ENCODE measurements at regions not wholly inside any gene's neighbourhood (a gene's known extent, or its start where the extent isn't known, plus 50 kb on each side); places are given as distances from the start of the nearest gene placed in this dataset.

- DNase-seq (no peak), ATAC-seq (replicated peaks) (no peak)
- H3K36me3 Mint-ChIP-seq = no peaks in the 10 kb centered on the region
- H3K4me1 Mint-ChIP-seq = no peaks in the 10 kb centered on the region
- H3K27ac Mint-ChIP-seq = no peak overlapping the region
- peaks cover 3% of the 10 kb centered on the region in 2 donors for H3K9me3 Mint-ChIP-seq
- no peak overlapping the region for H3K4me3 Mint-ChIP-seq
- peaks cover 11 to 16% of the 10 kb centered on the region in 2 donors for H3K27me3 Mint-ChIP-seq
Measured at GRCh38 chr5:163377982-163378381, 59.4 kb upstream of the CCNG1 start.

GRCh38 chr5:163379298-163380155 lies 57.9 kb upstream of the CCNG1 start:
- peaks cover 11 to 16% of the 10 kb centered on the region in 2 donors for H3K27me3 Mint-ChIP-seq
- no peaks in the 10 kb centered on the region for H3K36me3 Mint-ChIP-seq
- no peak for DNase-seq
- no peak for ATAC-seq (replicated peaks)
- H3K9me3 Mint-ChIP-seq = peaks cover 3% of the 10 kb centered on the region in 2 donors
- no peak overlapping the region for H3K4me3 Mint-ChIP-seq
- no peaks in the 10 kb centered on the region for H3K4me1 Mint-ChIP-seq
- H3K27ac Mint-ChIP-seq = no peak overlapping the region

- Mint-ChIP-seq H3K27me3 (peaks cover 11 to 14% of the 10 kb centered on the region in 2 donors), H3K9me3 (no peaks in the 10 kb centered on the region), H3K36me3 (no peaks in the 10 kb centered on the region), H3K4me3 (no peak overlapping the region), H3K27ac (no peak overlapping the region), H3K4me1 (no peaks in the 10 kb centered on the region)
- ATAC-seq (replicated peaks) = no peak
- no peak for DNase-seq
Measured at GRCh38 chr5:163381832-163382231, 55.6 kb upstream of the CCNG1 start.

GRCh38 chr5:163383754-163384153 lies 53.6 kb upstream of the CCNG1 start:
- no peak overlapping the region for H3K27ac Mint-ChIP-seq
- no peaks in the 10 kb centered on the region for H3K4me1 Mint-ChIP-seq
- H3K36me3 Mint-ChIP-seq = no peaks in the 10 kb centered on the region
- no peak overlapping the region for H3K4me3 Mint-ChIP-seq
- no peak for ATAC-seq (replicated peaks)
- H3K9me3 Mint-ChIP-seq = peaks cover 7 to 9% of the 10 kb centered on the region in 2 donors
- peaks cover 7 to 16% of the 10 kb centered on the region in 2 donors for H3K27me3 Mint-ChIP-seq
- no peak for DNase-seq

- Mint-ChIP-seq H3K9me3 (peaks cover 9 to 11% of the 10 kb centered on the region in 2 donors), H3K36me3 (no peaks in the 10 kb centered on the region), H3K4me1 (no peaks in the 10 kb centered on the region), H3K4me3 (no peak overlapping the region), H3K27ac (no peak overlapping the region), H3K27me3 (peaks cover 7 to 12% of the 10 kb centered on the region in 2 donors)
- DNase-seq (no peak), ATAC-seq (replicated peaks) (no peak)
Measured at GRCh38 chr5:163384669-163385068, 52.7 kb upstream of the CCNG1 start.

- no peak for DNase-seq
- Mint-ChIP-seq H3K27me3 (peaks cover 8 to 9% of the 10 kb centered on the region in 2 donors), H3K4me1 (no peaks in the 10 kb centered on the region), H3K4me3 (no peak overlapping the region), H3K9me3 (peaks cover 9 to 14% of the 10 kb centered on the region in 2 donors), H3K36me3 (no peaks in the 10 kb centered on the region), H3K27ac (no peak overlapping the region)
- no peak for ATAC-seq (replicated peaks)
Measured at GRCh38 chr5:163385271-163385670, 52.1 kb upstream of the CCNG1 start.

- DNase-seq (no peak), ATAC-seq (replicated peaks) (no peak)
- no peak overlapping the region for H3K4me3 Mint-ChIP-seq
- H3K4me1 Mint-ChIP-seq = no peaks in the 10 kb centered on the region
- no peaks in the 10 kb centered on the region for H3K36me3 Mint-ChIP-seq
- H3K27ac Mint-ChIP-seq = no peak overlapping the region
- peaks cover 12% of the 10 kb centered on the region in 2 donors for H3K27me3 Mint-ChIP-seq
- peaks cover 9 to 17% of the 10 kb centered on the region in 2 donors for H3K9me3 Mint-ChIP-seq
Measured at GRCh38 chr5:163385824-163386223, 51.6 kb upstream of the CCNG1 start.

DNA sequence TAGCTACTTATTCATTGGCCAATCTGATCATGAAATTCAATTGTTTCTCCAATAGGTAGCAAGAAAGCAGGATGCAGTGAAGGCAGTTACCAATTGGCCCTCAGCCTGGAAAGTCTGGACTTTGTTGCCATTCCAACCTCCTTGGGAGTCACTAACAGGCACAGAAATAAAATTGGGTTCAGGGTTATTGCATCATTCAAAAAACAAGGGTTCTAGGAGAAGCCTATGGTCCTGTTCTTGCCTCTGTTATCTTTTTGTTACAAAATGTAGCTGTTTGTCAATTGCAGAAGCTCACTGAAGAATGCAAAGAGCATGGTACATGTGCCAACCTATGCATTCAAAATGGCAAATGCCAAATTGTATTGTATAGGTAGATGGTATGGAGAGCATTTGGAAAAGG lies 51.0 kb upstream of the CCNG1 start:
- DNase-seq (no peak), ATAC-seq (replicated peaks) (no peak)
- no peak overlapping the region for H3K27ac Mint-ChIP-seq
- no peaks in the 10 kb centered on the region for H3K36me3 Mint-ChIP-seq
- H3K9me3 Mint-ChIP-seq = peaks cover 9 to 19% of the 10 kb centered on the region in 2 donors
- no peaks in the 10 kb centered on the region for H3K4me1 Mint-ChIP-seq
- no peak overlapping the region for H3K4me3 Mint-ChIP-seq
- H3K27me3 Mint-ChIP-seq = peaks cover 15 to 17% of the 10 kb centered on the region in 2 donors

DNA sequence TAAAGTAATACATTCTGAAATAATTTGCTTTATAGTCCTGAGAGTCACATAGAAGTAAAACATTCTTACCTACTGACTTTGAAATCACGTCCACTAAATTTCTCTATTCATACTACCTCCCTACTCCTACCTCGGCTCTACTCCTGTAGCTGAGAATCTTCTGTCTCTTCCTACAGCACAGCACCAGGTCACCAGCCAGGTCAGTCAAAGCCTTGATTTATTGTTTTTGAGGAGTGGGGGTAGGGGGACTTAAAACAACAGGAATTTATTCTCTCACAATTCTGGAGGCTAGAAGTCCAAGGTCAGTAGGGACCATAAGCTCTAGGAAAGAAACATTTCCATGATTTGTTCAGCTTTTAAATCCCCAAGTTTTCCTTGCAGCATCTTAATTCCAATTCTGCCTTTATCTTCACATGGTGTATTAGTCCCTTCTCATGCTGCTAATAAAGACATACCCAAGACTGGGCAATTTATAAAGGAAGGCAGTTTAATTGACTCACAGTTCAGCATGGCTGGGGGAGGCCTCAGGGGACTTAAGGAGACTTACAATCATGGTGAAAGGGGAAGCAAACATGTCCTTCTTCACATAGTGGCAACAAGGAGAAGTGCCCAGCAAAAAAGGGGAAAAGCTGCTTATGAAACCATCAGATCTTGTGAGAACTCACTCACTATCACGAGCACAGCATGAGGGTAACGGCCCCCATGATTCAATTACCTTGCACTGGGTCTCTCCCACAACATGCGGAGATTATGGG lies 49.6 kb upstream of the CCNG1 start:
- Mint-ChIP-seq H3K4me3 (no peak overlapping the region), H3K36me3 (no peaks in the 10 kb centered on the region), H3K4me1 (no peaks in the 10 kb centered on the region), H3K27me3 (peaks cover 21 to 30% of the 10 kb centered on the region in 2 donors), H3K27ac (no peak overlapping the region), H3K9me3 (peaks cover 9 to 19% of the 10 kb centered on the region in 2 donors)
- DNase-seq (no peak), ATAC-seq (replicated peaks) (no peak)

Measured in stimulated activated naive B cell treated with anti-CD40 and anti-IgM and Interleukin-4, amounts not matched to agents 10 μg/mL and 1 μg/mL and 100 μg/mL, for 72 hours (primary cell).